Parathyroid adenoma (tissue), 2 donors: ENCODE measurements at regions not wholly inside any gene's neighbourhood (a gene's known extent, or its start where the extent isn't known, plus 50 kb on each side); places are given as distances from the start of the nearest gene placed in this dataset.
A peak's percentile ranks its signal among the peaks of the same experiment; 100 is the strongest.

Experiments
- H2AFZ ChIP-seq: fragments of 300-600 bp; sonication (generic); one replicate; pipeline ENCODE4 v1.7.0; 2017; ENCODE audit warnings: antibody characterized with exemption, mild to moderate bottlenecking
- H3K27ac ChIP-seq: fragments of 300-600 bp; sonication (generic); one replicate; pipeline ENCODE4 v1.7.0; 2017
- H3K27me3 ChIP-seq: fragments of 300-600 bp; sonication (generic); one replicate; pipeline ENCODE4 v1.7.0; 2017; ENCODE audit warnings: low read length; ENCODE audit not compliant: control insufficient read depth, insufficient read depth
- H3K36me3 ChIP-seq: fragments of 300-600 bp; sonication (generic); one replicate; pipeline ENCODE4 v1.7.0; 2017; ENCODE audit warnings: low read length; ENCODE audit not compliant: control insufficient read depth, insufficient read depth
- H3K4me1 ChIP-seq: fragments of 300-600 bp; sonication (generic); one replicate; pipeline ENCODE4 v1.7.0; 2017; ENCODE audit warnings: control low read depth
- H3K4me2 ChIP-seq: fragments of 300-600 bp; sonication (generic); one replicate; pipeline ENCODE4 v1.7.0; 2017; ENCODE audit warnings: low read length
- H3K4me3 ChIP-seq: fragments of 300-600 bp; sonication (generic); one replicate; pipeline ENCODE4 v1.7.0; 2017; ENCODE audit warnings: low read depth, low read length
- H3K79me2 ChIP-seq: fragments of 300-600 bp; sonication (generic); one replicate; pipeline ENCODE4 v1.7.0; 2017; ENCODE audit warnings: control low read depth
- H3K9ac ChIP-seq: fragments of 300-600 bp; sonication (generic); one replicate; pipeline ENCODE4 v1.7.0; 2017; ENCODE audit warnings: mild to moderate bottlenecking
- H3K9me3 ChIP-seq: fragments of 300-600 bp; sonication (generic); one replicate; pipeline ENCODE4 v1.7.0; 2017; ENCODE audit warnings: low read length; ENCODE audit not compliant: control insufficient read depth
- TF ChIP-seq, protein P1 (sequence below): fragments of 300-600 bp; sonication (generic); IDR thresholded peaks from one replicate; pipeline ENCODE4 v1.7.0; 2017; ENCODE audit warnings: antibody characterized with exemption, mild to moderate bottlenecking
- donor health status: primary hyperparathyroidism.

DNA sequence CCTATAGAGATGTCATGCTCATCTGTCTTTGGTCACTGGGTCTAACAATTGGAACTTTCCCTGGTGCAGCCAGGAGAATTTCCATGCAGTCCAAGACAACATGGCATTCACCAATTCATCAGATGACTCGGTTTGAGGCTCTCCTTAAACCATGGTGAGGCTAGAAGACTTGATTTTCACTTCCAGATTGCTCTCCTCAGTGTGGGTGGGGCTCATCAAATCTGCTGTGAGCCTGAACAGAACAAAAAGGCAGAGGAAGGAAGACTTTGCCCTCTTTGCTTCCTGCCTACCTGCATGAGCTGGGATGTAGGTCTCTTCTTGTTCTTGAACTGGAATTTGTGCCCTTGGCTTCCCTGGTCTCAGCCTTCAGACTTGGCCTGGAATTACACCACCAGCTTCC is 203.4 kb upstream of the TRIB2 start:
- no peak overlapping the region for H3K4me2 ChIP-seq
- H3K4me1 ChIP-seq: peaks cover 14% of the 10 kb centered on the region
- no peak overlapping the region for H3K4me3 ChIP-seq
- TF ChIP-seq, protein P1, sequence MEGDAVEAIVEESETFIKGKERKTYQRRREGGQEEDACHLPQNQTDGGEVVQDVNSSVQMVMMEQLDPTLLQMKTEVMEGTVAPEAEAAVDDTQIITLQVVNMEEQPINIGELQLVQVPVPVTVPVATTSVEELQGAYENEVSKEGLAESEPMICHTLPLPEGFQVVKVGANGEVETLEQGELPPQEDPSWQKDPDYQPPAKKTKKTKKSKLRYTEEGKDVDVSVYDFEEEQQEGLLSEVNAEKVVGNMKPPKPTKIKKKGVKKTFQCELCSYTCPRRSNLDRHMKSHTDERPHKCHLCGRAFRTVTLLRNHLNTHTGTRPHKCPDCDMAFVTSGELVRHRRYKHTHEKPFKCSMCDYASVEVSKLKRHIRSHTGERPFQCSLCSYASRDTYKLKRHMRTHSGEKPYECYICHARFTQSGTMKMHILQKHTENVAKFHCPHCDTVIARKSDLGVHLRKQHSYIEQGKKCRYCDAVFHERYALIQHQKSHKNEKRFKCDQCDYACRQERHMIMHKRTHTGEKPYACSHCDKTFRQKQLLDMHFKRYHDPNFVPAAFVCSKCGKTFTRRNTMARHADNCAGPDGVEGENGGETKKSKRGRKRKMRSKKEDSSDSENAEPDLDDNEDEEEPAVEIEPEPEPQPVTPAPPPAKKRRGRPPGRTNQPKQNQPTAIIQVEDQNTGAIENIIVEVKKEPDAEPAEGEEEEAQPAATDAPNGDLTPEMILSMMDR: no peak
- H2AFZ ChIP-seq: peak overlapping the region; percentile 21
- H3K79me2 ChIP-seq: no peaks in the 10 kb centered on the region
- no peaks in the 10 kb centered on the region for H3K27me3 ChIP-seq
- no peaks in the 10 kb centered on the region for H3K36me3 ChIP-seq
- H3K27ac ChIP-seq: no peak overlapping the region
- no peak overlapping the region for H3K9ac ChIP-seq
- H3K9me3 ChIP-seq: no peaks in the 10 kb centered on the region

DNA sequence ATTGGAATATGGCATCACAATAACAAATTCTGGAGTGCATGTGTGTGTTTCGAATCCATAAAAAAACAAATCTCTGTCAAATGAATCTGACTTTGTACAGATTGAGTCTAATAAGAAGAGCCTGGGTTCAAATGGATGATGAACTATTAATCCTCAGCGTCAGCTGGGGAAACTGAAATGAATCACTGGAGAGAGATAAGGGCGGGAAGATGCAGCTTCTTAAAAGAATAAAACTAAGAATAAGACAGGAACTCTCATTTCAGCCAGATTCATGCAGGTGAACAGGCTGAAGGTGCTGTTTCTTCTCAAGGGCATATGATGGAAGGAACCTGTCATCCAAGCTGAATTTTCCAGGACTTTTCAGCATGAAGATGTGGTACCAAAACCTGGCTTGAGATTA is 202.6 kb upstream of the TRIB2 start:
- Histone ChIP-seq H2AFZ (peak overlapping the region; percentile 13), H3K36me3 (no peaks in the 10 kb centered on the region), H3K4me3 (no peak overlapping the region), H3K27me3 (no peaks in the 10 kb centered on the region), H3K9ac (no peak overlapping the region), H3K79me2 (no peaks in the 10 kb centered on the region), H3K4me1 (peaks cover 14% of the 10 kb centered on the region), H3K4me2 (no peak overlapping the region), H3K9me3 (no peaks in the 10 kb centered on the region), H3K27ac (peak overlapping the region; percentile 20)
- TF ChIP-seq, protein P1: no peak

DNA sequence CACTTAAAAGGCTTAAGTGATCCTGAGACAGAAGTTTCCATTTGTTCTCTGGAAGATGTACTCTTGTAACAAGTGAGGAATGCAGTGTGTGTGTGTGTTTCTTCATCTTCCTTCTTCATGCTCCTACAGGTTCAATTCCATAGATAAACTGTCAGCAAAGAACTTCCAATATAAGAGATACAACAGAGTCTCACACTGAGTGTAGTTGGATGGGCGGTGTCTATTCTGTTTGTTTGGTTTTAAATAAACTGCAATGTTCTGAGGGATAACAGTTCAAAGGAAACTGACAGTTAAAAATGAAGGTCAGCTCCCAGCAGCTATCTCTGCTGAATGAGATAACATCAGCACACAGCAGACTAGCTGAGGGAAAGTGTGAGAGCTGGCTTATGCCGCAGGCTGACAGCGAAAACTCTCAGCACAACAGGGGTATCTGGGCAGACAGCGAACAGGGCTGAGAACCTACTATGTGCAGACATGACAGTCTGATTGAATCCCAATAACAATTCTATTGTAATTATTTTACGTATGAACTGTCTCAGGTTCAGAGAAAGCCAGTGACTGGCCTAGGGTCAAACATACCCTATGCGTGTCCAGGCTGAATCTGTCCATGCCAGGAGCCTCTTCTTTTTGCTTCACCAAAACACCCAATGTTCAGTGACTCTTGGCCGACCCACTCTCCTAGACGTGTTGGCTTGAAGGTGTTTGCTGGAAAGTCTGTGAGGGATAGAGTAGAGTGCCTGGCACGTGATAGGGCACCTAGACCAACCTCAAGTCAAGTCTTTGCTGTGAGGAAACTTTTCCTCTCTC is 201.9 kb upstream of the TRIB2 start:
- Histone ChIP-seq H3K9me3 (no peaks in the 10 kb centered on the region), H2AFZ (peak overlapping the region; percentile 0), H3K27ac (peak overlapping the region; percentile 20), H3K79me2 (no peaks in the 10 kb centered on the region), H3K36me3 (no peaks in the 10 kb centered on the region), H3K4me2 (peak overlapping the region; percentile 4), H3K9ac (no peak overlapping the region), H3K4me3 (no peak overlapping the region), H3K27me3 (no peaks in the 10 kb centered on the region), H3K4me1 (peaks cover 14% of the 10 kb centered on the region)
- TF ChIP-seq, protein P1: no peak

DNA sequence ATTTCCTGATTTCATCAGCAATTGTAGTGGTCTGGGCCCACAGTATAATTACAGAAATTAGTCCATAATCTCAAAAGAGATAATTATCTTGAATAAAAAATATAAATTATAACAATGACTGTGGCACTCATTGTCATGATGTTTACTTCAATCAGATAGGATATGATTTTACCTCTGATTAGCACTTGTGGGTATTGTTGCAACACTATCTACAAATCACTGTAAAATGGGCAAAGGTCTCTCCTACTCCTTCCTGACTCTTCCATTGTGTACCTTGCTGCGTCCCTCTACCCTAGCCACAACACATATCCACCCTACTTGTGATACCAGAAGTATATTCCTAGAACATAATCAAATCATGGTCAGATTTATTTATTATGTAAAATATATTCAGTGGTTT is 200.9 kb upstream of the TRIB2 start:
- H3K27ac ChIP-seq: no peak overlapping the region
- H3K9me3 ChIP-seq: no peaks in the 10 kb centered on the region
- H3K27me3 ChIP-seq: no peaks in the 10 kb centered on the region
- peaks cover 14% of the 10 kb centered on the region for H3K4me1 ChIP-seq
- H2AFZ ChIP-seq: no peak overlapping the region
- no peak overlapping the region for H3K4me2 ChIP-seq
- no peak overlapping the region for H3K9ac ChIP-seq
- TF ChIP-seq, protein P1: no peak
- no peak overlapping the region for H3K4me3 ChIP-seq
- H3K79me2 ChIP-seq: no peaks in the 10 kb centered on the region
- H3K36me3 ChIP-seq: no peaks in the 10 kb centered on the region
